Endodermal cell (in vitro differentiated cells): ENCODE measurements at regions not wholly inside any gene's neighbourhood (a gene's known extent, or its start where the extent isn't known, plus 50 kb on each side); places are given as distances from the start of the nearest gene placed in this dataset.
A peak's percentile ranks its signal among the peaks of the same experiment; 100 is the strongest.

ENCODE experiments used
- DNase-seq: peaks from one replicate; pipeline ENCODE4 v3.0.0-alpha.2; 2017
- H3K27ac ChIP-seq: 2 replicates; pipeline ENCODE4 v1.5.1; 2013; ENCODE audit warnings: mild to moderate bottlenecking, low read depth, low read length, moderate library complexity
- H3K27me3 ChIP-seq: 2 replicates; pipeline ENCODE4 v1.6.1; 2013; ENCODE audit warnings: mild to moderate bottlenecking, low read length, moderate library complexity; ENCODE audit not compliant: insufficient read depth, control insufficient read depth, poor library complexity, severe bottlenecking
- H3K36me3 ChIP-seq: 2 replicates; pipeline ENCODE4 v1.7.0; 2013; ENCODE audit warnings: mild to moderate bottlenecking, low read length, moderate library complexity; ENCODE audit not compliant: control insufficient read depth, insufficient read depth
- H3K4me1 ChIP-seq: one replicate; pipeline ENCODE4 v1.7.0; 2013; ENCODE audit warnings: low read length; ENCODE audit not compliant: control insufficient read depth, insufficient read depth
- H3K4me3 ChIP-seq: 2 replicates; pipeline ENCODE4 v1.5.1; 2013; ENCODE audit warnings: mild to moderate bottlenecking, low read length, moderate library complexity
- H3K9ac ChIP-seq: 2 replicates; pipeline ENCODE4 v1.6.1; 2013; ENCODE audit warnings: mild to moderate bottlenecking, low read length, moderate library complexity; ENCODE audit not compliant: poor library complexity, severe bottlenecking; ENCODE audit errors: extremely low read depth
- H3K9me3 ChIP-seq: 2 replicates; pipeline ENCODE4 v1.6.1; 2013; ENCODE audit warnings: mild to moderate bottlenecking, low read length, moderate library complexity; ENCODE audit not compliant: control insufficient read depth
- H3K27ac Mint-ChIP-seq: 2 replicates; pipeline ENCODE4 v1.8.0; 2020; ENCODE audit warnings: mixed read lengths
- H3K27me3 Mint-ChIP-seq: 2 replicates; pipeline ENCODE4 v1.8.0; 2021; ENCODE audit warnings: mild to moderate bottlenecking, mixed read lengths; ENCODE audit not compliant: insufficient read depth
- H3K36me3 Mint-ChIP-seq: 2 replicates; pipeline ENCODE4 v1.8.0; 2020; ENCODE audit warnings: low read depth, mixed read lengths
- H3K4me1 Mint-ChIP-seq: 2 replicates; pipeline ENCODE4 v1.8.0; 2020; ENCODE audit warnings: mixed read lengths
- H3K4me3 Mint-ChIP-seq: 2 replicates; pipeline ENCODE4 v1.8.0; 2020; ENCODE audit warnings: mild to moderate bottlenecking, moderate library complexity, mixed read lengths
- H3K9me3 Mint-ChIP-seq: 2 replicates; pipeline ENCODE4 v1.8.0; 2020; ENCODE audit warnings: mild to moderate bottlenecking, mixed read lengths
- CTCF ChIP-seq: fragments of 200-600 bp; sonication (generic); conservative IDR thresholded peaks from 2 replicates; pipeline ENCODE4 v1.5.0; 2021; ENCODE audit warnings: antibody characterized with exemption, mild to moderate bottlenecking
- WGBS, 2 experiments: methylation state at CpG; one replicate each; pipeline versions ENCODE4 v1.1.5 to v1.1.7; 2013; ENCODE audit warnings: missing lambda C conversion rate in 2 of 2, mixed read lengths in 1 of 2; ENCODE audit not compliant: insufficient coverage in 1 of 2, insufficient read length in 1 of 2; 5-methylcytosine and 5-hydroxymethylcytosine counted together

GRCh38 chr10:43876976-43877375 is 228.3 kb upstream of the ZNF32 start:
- DNase-seq, result peak; percentile 8
- H3K27ac Mint-ChIP-seq, result no peak overlapping the region
- WGBS, 2 experiments, result 81 to 100% methylated on average over 1 to 7 of the region's 7 CpGs

GRCh38 chr10:43874984-43875383 is 226.3 kb upstream of the ZNF32 start:
- no peak overlapping the region for H3K27ac Mint-ChIP-seq

More at GRCh38 chr10:43876976-43877375, 228.3 kb upstream of the ZNF32 start:
- no peaks in the 10 kb centered on the region for H3K4me1 ChIP-seq
- H3K36me3 ChIP-seq, result no peaks in the 10 kb centered on the region
- no peak for TF ChIP-seq CTCF
- no peak overlapping the region for H3K4me3 ChIP-seq
- H3K27me3 ChIP-seq, result no peaks in the 10 kb centered on the region
- no peaks in the 10 kb centered on the region for H3K4me1 Mint-ChIP-seq
- H3K36me3 Mint-ChIP-seq, result no peaks in the 10 kb centered on the region
- no peaks in the 10 kb centered on the region for H3K9me3 ChIP-seq
- H3K27me3 Mint-ChIP-seq, result no peaks in the 10 kb centered on the region
- H3K9ac ChIP-seq, result no peak overlapping the region
- no peaks in the 10 kb centered on the region for H3K9me3 Mint-ChIP-seq
- no peak overlapping the region for H3K4me3 Mint-ChIP-seq
- H3K27ac ChIP-seq, result no peak overlapping the region

GRCh38 chr10:43873717-43874116 is 225.0 kb upstream of the ZNF32 start:
- Mint-ChIP-seq H3K9me3 (no peaks in the 10 kb centered on the region), H3K4me1 (no peaks in the 10 kb centered on the region), H3K36me3 (no peaks in the 10 kb centered on the region), H3K4me3 (no peak overlapping the region), H3K27me3 (no peaks in the 10 kb centered on the region), H3K27ac (no peak overlapping the region)
- TF ChIP-seq CTCF, result no peak
- DNase-seq, result no peak
- H3K4me3 ChIP-seq, result no peak overlapping the region
- no peaks in the 10 kb centered on the region for H3K36me3 ChIP-seq
- no peak overlapping the region for H3K9ac ChIP-seq
- no peak overlapping the region for H3K27ac ChIP-seq
- H3K27me3 ChIP-seq, result no peaks in the 10 kb centered on the region
- no peaks in the 10 kb centered on the region for H3K9me3 ChIP-seq
- H3K4me1 ChIP-seq, result no peaks in the 10 kb centered on the region
- WGBS, 2 experiments, result 93 to 94% methylated on average over 4 to 5 of the region's 5 CpGs

More at GRCh38 chr10:43874984-43875383, 226.3 kb upstream of the ZNF32 start:
- Histone ChIP-seq H3K9me3 (no peaks in the 10 kb centered on the region), H3K4me1 (no peaks in the 10 kb centered on the region), H3K27me3 (no peaks in the 10 kb centered on the region), H3K36me3 (no peaks in the 10 kb centered on the region), H3K27ac (no peak overlapping the region), H3K4me3 (no peak overlapping the region), H3K9ac (no peak overlapping the region)
- DNase-seq, result no peak
- Mint-ChIP-seq H3K9me3 (no peaks in the 10 kb centered on the region), H3K36me3 (no peaks in the 10 kb centered on the region), H3K4me3 (no peak overlapping the region), H3K4me1 (no peaks in the 10 kb centered on the region), H3K27me3 (no peaks in the 10 kb centered on the region)
- WGBS, 2 experiments, result 69 to 77% methylated on average over 3 to 10 of the region's 10 CpGs
- TF ChIP-seq CTCF, result no peak
